Renal pelvis (tissue), 1 donor: ENCODE measurements at regions not wholly inside any gene's neighbourhood (a gene's known extent, or its start where the extent isn't known, plus 50 kb on each side); places are given as distances from the start of the nearest gene placed in this dataset.

Experiments used
- DNase-seq: peaks from one replicate; pipeline ENCODE4 v3.0.0-alpha.2; 2013

- DNase-seq, result no peak
These were observed 446.2 kb upstream of the SLC14A2 start for GRCh38 chr18:45168866-45169600.

- DNase-seq, result no peak
These were observed 445.7 kb upstream of the SLC14A2 start for GRCh38 chr18:45169610-45170009.

GRCh38 chr18:45171679-45172191 lies 443.5 kb upstream of the SLC14A2 start:
- no peak for DNase-seq

- no peak for DNase-seq
These were observed 441.9 kb upstream of the SLC14A2 start for GRCh38 chr18:45173327-45173726.

GRCh38 chr18:45173799-45174519 lies 441.3 kb upstream of the SLC14A2 start:
- DNase-seq, result peak; percentile 23

GRCh38 chr18:45174629-45175136 lies 440.6 kb upstream of the SLC14A2 start:
- no peak for DNase-seq

- no peak for DNase-seq
These were observed 439.8 kb upstream of the SLC14A2 start for GRCh38 chr18:45175511-45175910.

- DNase-seq, result no peak
These were observed 428.4 kb upstream of the SLC14A2 start for GRCh38 chr18:45186832-45187231.

- DNase-seq, result peak; percentile 39
These were observed 423.5 kb upstream of the SLC14A2 start for GRCh38 chr18:45191795-45192194.

- no peak for DNase-seq
These were observed 417.7 kb upstream of the SLC14A2 start for GRCh38 chr18:45197526-45197970.

- no peak for DNase-seq
These were observed 416.8 kb upstream of the SLC14A2 start for GRCh38 chr18:45198526-45198925.

- DNase-seq, result no peak
These were observed 414.2 kb upstream of the SLC14A2 start for GRCh38 chr18:45201029-45201428.

- DNase-seq, result no peak
These were observed 413.8 kb upstream of the SLC14A2 start for GRCh38 chr18:45201489-45201888.

- DNase-seq, result no peak
These were observed 413.2 kb upstream of the SLC14A2 start for GRCh38 chr18:45202061-45202460.

GRCh38 chr18:45203677-45204076 lies 411.6 kb upstream of the SLC14A2 start:
- no peak for DNase-seq

GRCh38 chr18:45207328-45207727 lies 407.9 kb upstream of the SLC14A2 start:
- DNase-seq, result no peak

GRCh38 chr18:45208164-45208563 lies 407.1 kb upstream of the SLC14A2 start:
- DNase-seq, result no peak

GRCh38 chr18:45212181-45213039 lies 402.9 kb upstream of the SLC14A2 start:
- DNase-seq, result peak; percentile 62

GRCh38 chr18:45213040-45213333 lies 402.3 kb upstream of the SLC14A2 start:
- DNase-seq, result no peak

- no peak for DNase-seq
These were observed 396.8 kb upstream of the SLC14A2 start for GRCh38 chr18:45218436-45218835.

GRCh38 chr18:45221363-45221762 lies 393.9 kb upstream of the SLC14A2 start:
- DNase-seq, result no peak

- DNase-seq, result peak; percentile 31
These were observed 393.1 kb upstream of the SLC14A2 start for GRCh38 chr18:45222180-45222579.
